ENCODE measurements at regions not wholly inside any gene's neighbourhood (a gene's known extent, or its start where the extent isn't known, plus 50 kb on each side); places are given as distances from the start of the nearest gene placed in this dataset.

DNA sequence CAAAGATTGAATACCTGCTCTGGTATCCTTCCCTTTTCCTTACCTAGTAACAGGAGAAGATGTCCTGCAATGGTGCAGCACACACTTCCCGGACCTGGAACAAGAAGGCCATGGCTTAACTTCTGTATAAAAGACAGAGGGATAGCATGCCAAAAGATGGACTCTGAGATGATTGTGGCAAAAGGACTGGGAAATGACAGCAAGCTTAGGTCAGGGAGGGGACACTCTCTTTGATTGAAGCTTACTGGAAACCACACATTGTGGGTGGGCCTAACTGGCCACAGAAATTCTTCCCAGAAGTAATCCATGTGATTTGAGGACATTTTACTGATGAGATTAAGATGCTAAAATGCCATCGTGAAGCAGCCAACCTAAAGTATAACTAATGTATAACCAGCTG, 71.0 kb upstream of the OTUD4 start:
- no peak for DNase-seq (ENCODE audit: low read depth in 1 of 2, low spot score in 1 of 2)

DNA sequence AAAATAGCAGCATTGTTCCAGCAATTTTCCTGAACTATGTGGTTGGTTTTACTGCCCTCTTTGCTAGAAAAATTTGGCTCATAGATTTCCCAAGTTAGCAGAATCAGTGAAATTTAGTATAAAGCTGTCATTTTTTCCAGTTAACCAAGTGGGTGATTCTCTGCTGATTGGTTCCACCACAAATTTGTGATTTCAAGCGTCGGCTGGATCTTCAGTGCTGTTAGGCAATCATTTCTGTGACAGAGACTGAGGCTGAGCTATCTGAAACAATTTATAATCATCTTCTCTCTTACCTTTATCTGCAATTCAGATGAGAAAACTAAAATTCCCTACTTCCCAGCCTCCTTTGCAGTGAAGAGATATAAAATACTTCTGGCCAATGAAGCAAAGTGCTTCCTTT, 68.6 kb upstream of the OTUD4 start:
- no peak for DNase-seq (ENCODE audit: low read depth in 1 of 2, low spot score in 1 of 2)

DNA sequence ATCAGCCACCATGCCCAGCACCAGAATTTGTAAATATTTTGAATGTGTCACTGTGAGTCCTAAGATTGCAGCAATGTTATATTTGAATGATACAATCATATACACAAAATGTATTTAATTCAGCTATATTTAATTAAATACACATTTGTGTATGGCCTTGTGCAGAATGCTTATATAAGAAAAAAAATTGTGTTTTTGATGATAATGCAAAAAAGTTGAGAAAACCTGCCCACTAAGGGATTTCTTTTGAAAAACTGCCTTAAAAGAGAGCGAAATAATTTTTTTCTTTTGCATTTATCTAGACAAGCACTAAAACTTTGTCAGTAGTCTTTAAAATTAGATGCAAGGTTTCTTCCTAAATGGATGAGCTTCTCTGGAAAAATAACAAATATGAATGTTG, 68.1 kb upstream of the OTUD4 start:
- no peak for DNase-seq (ENCODE audit: low read depth in 1 of 2, low spot score in 1 of 2)

DNA sequence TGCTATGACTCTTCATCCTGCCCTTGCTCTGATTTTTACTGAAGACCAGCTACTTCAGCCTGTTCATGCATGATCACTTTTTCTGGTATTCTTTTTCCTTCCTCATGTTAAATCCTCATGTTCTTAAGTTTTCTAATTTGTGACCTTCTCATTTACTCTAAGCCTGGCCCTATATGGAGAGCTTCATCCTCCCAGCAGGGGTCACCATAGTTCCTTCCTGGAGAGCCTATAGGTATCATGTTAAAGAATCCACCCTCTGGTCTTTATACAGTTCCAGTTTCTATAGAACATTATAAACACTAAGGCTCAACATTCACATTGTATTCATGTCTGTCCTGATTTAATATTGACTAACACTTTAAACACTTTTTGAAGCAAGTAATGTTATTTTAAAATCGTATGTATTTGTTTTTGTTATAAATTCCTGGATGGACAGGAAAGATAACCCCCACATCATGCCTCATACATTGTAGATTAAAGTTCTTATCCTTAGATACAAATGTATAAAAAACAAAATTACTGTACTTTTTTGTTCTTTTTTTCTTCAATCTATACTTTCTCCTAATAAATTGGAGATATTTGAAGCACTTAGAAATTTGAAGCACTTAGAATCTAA, 53.8 kb upstream of the OTUD4 start:
- DNase-seq (ENCODE audit: low read depth in 1 of 2, low spot score in 1 of 2), result peak in 1 of 2 donors; percentile 64

DNA sequence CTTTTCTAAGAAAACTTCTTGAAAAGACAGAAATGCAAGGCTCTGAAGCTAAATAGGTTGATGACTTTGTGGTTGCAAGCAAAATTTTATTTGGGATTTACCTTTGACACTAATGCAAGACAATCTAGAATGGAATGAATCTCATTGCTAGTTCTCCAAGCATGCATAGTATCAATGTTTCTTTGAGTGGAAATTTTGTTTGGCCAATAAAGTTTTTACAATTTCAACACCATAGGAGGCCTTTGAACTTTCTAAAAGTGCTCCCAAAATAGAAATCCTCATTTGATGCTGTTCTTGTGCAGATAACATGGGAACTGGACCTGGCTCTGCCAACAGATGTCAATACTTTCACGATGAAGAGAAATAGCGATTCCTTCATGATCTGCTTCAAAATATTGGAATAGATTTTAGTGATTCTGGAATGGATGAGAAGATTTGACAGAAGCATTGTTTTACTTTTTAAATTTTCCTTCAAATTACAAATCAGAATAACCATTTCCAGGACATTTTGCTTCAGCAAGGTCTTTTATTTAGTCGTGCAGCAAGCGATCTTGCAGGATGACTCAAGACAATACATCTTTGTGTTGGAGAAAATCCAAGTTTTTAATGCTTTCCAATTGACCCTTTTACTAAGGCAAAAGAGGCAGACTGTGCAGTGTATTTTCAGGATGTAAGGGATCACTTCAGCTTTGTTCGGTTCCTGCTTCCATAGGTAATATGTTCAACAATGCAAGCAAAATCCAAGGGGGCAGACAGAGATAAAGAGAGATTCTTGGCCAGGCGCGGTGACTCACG, 51.7 kb upstream of the OTUD4 start:
- DNase-seq (ENCODE audit: low read depth in 1 of 2, low spot score in 1 of 2), result no peak

DNA sequence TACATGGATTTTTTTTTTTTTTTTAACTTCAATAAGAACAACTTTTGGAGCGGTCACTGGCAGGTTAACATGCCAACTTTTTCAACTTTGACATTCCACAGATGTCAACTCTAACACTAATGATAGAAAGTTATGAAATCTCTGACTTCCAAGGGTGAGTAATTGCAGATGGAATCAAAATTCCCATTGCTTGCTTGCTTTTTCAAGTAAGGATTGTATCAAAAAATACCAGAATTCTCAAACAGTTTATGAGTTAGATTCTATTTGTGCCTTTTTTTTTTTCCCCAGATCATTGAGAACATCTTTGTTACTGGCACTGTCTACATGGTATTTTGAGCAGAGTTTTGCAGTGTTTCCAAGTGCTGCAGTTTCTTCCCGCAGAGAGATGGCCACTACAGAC, 50.3 kb upstream of the OTUD4 start:
- DNase-seq (ENCODE audit: low read depth in 1 of 2, low spot score in 1 of 2), result no peak

All from activated CD4-positive, alpha-beta T cell treated with anti-CD3 and anti-CD28 coated beads, Interleukin-2, amount 50 U/mL, for 24 hours (primary cell).